Activated naive CD4-positive, alpha-beta T cell treated with anti-CD3 and anti-CD28 coated beads, Interleukin-2, amount 50 U/mL, for 24 hours (primary cell): ENCODE measurements at regions not wholly inside any gene's neighbourhood (a gene's known extent, or its start where the extent isn't known, plus 50 kb on each side); places are given as distances from the start of the nearest gene placed in this dataset.

Experiments
- H3K27ac Mint-ChIP-seq: one replicate; pipeline ENCODE4 v1.8.0; 2021; ENCODE audit warnings: mild to moderate bottlenecking, mixed read lengths
- H3K27me3 Mint-ChIP-seq: one replicate; pipeline ENCODE4 v1.8.0; 2021; ENCODE audit warnings: mixed read lengths
- H3K36me3 Mint-ChIP-seq: one replicate; pipeline ENCODE4 v1.8.0; 2021; ENCODE audit warnings: mixed read lengths
- H3K4me1 Mint-ChIP-seq: one replicate; pipeline ENCODE4 v1.8.0; 2021; ENCODE audit warnings: mixed read lengths
- H3K4me3 Mint-ChIP-seq: one replicate; pipeline ENCODE4 v1.8.0; 2021; ENCODE audit warnings: mild to moderate bottlenecking, mixed read lengths
- H3K9me3 Mint-ChIP-seq: one replicate; pipeline ENCODE4 v1.8.0; 2021; ENCODE audit warnings: mixed read lengths

- no peaks in the 10 kb centered on the region for H3K36me3 Mint-ChIP-seq
- peaks cover 11% of the 10 kb centered on the region for H3K9me3 Mint-ChIP-seq
- H3K4me1 Mint-ChIP-seq: no peaks in the 10 kb centered on the region
- H3K27me3 Mint-ChIP-seq: no peaks in the 10 kb centered on the region
- H3K4me3 Mint-ChIP-seq: no peak overlapping the region
- no peak overlapping the region for H3K27ac Mint-ChIP-seq
Observed at GRCh38 chr19:28290963-28291657, 921.8 kb downstream of the UQCRFS1 start.

GRCh38 chr19:28289295-28290063 lies 923.5 kb downstream of the UQCRFS1 start:
- Mint-ChIP-seq H3K4me3 (no peak overlapping the region), H3K27me3 (peaks cover 3% of the 10 kb centered on the region), H3K4me1 (no peaks in the 10 kb centered on the region), H3K36me3 (no peaks in the 10 kb centered on the region), H3K27ac (no peak overlapping the region), H3K9me3 (peaks cover 9% of the 10 kb centered on the region)

GRCh38 chr19:28288572-28289264 lies 924.2 kb downstream of the UQCRFS1 start:
- no peaks in the 10 kb centered on the region for H3K4me1 Mint-ChIP-seq
- no peaks in the 10 kb centered on the region for H3K36me3 Mint-ChIP-seq
- H3K27me3 Mint-ChIP-seq: peaks cover 5% of the 10 kb centered on the region
- no peak overlapping the region for H3K27ac Mint-ChIP-seq
- no peak overlapping the region for H3K4me3 Mint-ChIP-seq
- H3K9me3 Mint-ChIP-seq: peaks cover 9% of the 10 kb centered on the region

- H3K27me3 Mint-ChIP-seq: peaks cover 6% of the 10 kb centered on the region
- H3K27ac Mint-ChIP-seq: no peak overlapping the region
- no peaks in the 10 kb centered on the region for H3K4me1 Mint-ChIP-seq
- H3K9me3 Mint-ChIP-seq: peaks cover 9% of the 10 kb centered on the region
- H3K4me3 Mint-ChIP-seq: no peak overlapping the region
- no peaks in the 10 kb centered on the region for H3K36me3 Mint-ChIP-seq
Observed at GRCh38 chr19:28285917-28286316, 927.0 kb downstream of the UQCRFS1 start.

DNA sequence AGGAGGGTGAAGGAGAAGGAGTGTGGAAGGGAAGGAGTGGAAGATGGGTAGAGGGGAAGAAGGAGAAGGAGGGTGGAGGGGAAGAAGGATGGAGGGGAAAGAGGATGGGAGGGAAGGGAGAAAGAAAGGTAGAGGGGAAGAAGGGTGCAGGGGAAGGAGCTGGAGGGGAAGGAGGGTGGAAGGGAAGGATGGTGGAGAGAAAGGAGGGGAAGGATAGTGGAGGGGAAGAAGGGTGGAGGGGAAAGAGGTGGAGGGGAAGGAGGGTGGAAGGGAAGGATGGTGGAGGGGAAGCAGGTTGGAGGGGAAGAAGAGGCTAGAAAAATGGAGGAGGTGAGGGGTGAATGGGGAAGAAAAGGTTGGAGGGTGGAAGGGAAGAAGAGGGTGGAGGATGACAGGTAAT lies 927.9 kb downstream of the UQCRFS1 start:
- H3K36me3 Mint-ChIP-seq: no peaks in the 10 kb centered on the region
- peaks cover 9% of the 10 kb centered on the region for H3K9me3 Mint-ChIP-seq
- peaks cover 6% of the 10 kb centered on the region for H3K27me3 Mint-ChIP-seq
- H3K27ac Mint-ChIP-seq: no peak overlapping the region
- no peaks in the 10 kb centered on the region for H3K4me1 Mint-ChIP-seq
- H3K4me3 Mint-ChIP-seq: no peak overlapping the region

DNA sequence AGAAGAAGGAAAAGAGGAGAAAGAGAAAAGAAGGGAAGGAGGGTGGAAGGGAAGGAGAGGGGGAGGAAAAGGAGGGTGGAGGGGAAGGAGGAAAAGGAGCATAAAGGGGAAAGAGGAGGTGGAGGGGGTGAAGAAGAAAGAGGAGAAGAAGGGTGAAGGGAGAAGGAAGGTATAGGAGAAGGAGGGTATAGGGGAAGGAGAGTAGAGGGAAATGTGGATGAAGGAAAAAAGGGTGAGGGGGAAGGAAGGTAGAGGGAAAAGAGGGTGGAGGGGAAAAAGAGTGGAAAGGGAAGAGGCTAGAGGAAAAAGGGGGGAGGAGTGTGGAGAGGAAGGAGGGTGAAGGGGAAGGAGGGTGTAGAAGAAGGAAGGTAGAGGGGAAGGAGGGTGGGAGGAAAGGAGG lies 928.6 kb downstream of the UQCRFS1 start:
- Mint-ChIP-seq H3K4me1 (no peaks in the 10 kb centered on the region), H3K27me3 (peaks cover 6% of the 10 kb centered on the region), H3K27ac (no peak overlapping the region), H3K36me3 (no peaks in the 10 kb centered on the region), H3K4me3 (no peak overlapping the region), H3K9me3 (peaks cover 9% of the 10 kb centered on the region)

GRCh38 chr19:28283592-28283991 lies 929.4 kb downstream of the UQCRFS1 start:
- Mint-ChIP-seq H3K27me3 (peaks cover 6% of the 10 kb centered on the region), H3K27ac (no peak overlapping the region), H3K4me3 (no peak overlapping the region), H3K4me1 (no peaks in the 10 kb centered on the region), H3K36me3 (no peaks in the 10 kb centered on the region), H3K9me3 (peaks cover 9% of the 10 kb centered on the region)

DNA sequence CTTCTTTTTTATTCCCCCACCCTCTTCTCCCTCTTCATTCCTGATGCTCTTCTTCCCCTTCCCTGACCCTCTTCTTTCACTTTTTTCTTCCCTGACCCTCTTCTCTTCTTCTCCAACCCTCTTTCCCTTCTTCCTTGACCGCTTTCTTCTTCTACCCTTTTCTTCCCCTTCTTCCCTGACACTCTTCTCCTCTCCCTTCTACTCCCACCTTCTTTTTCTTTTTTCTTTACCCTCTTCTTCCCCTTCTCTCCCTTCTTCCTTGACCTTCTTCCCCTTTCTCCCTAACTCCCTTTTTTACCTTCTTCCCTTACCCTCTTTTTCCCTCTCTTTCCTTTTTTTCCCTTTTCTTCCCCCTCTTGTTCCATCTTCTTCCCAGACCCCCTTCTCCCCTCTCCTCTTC lies 931.3 kb downstream of the UQCRFS1 start:
- H3K9me3 Mint-ChIP-seq: peaks cover 9% of the 10 kb centered on the region
- peaks cover 6% of the 10 kb centered on the region for H3K27me3 Mint-ChIP-seq
- H3K27ac Mint-ChIP-seq: no peak overlapping the region
- H3K36me3 Mint-ChIP-seq: no peaks in the 10 kb centered on the region
- H3K4me3 Mint-ChIP-seq: no peak overlapping the region
- no peaks in the 10 kb centered on the region for H3K4me1 Mint-ChIP-seq

- Mint-ChIP-seq H3K4me1 (no peaks in the 10 kb centered on the region), H3K9me3 (peaks cover 15% of the 10 kb centered on the region), H3K36me3 (no peaks in the 10 kb centered on the region), H3K4me3 (no peak overlapping the region), H3K27ac (no peak overlapping the region), H3K27me3 (no peaks in the 10 kb centered on the region)
Observed at GRCh38 chr19:28264556-28264955, 948.4 kb downstream of the UQCRFS1 start.

DNA sequence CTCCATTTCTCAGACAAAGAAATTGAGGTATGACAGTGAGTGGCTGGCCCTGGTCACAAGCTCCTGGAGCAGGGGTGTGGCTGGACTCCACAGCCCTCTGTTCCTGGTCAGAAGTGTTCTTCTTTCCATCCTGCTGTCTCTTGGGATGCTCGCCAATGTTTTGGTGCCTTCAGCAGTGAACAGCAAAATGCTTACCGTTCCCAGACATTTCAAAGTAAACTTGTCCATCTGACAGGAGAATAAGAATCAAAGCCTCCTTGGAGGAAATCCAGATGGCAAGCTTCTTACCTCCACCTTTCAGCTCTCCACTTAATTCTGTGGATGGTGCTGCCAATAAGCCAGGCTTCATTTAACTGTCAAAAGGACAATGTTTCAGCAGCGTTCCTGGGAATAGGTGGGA lies 954.1 kb downstream of the UQCRFS1 start:
- H3K9me3 Mint-ChIP-seq: peaks cover 8% of the 10 kb centered on the region
- no peaks in the 10 kb centered on the region for H3K27me3 Mint-ChIP-seq
- H3K4me3 Mint-ChIP-seq: no peak overlapping the region
- H3K27ac Mint-ChIP-seq: no peak overlapping the region
- H3K4me1 Mint-ChIP-seq: no peaks in the 10 kb centered on the region
- H3K36me3 Mint-ChIP-seq: no peaks in the 10 kb centered on the region

- no peaks in the 10 kb centered on the region for H3K27me3 Mint-ChIP-seq
- peaks cover 4% of the 10 kb centered on the region for H3K9me3 Mint-ChIP-seq
- no peak overlapping the region for H3K27ac Mint-ChIP-seq
- no peaks in the 10 kb centered on the region for H3K36me3 Mint-ChIP-seq
- no peaks in the 10 kb centered on the region for H3K4me1 Mint-ChIP-seq
- H3K4me3 Mint-ChIP-seq: no peak overlapping the region
Observed at GRCh38 chr19:28257396-28257795, 955.6 kb downstream of the UQCRFS1 start.

GRCh38 chr19:28247243-28247642 lies 965.7 kb downstream of the UQCRFS1 start:
- Mint-ChIP-seq H3K27me3 (no peaks in the 10 kb centered on the region), H3K27ac (no peak overlapping the region), H3K36me3 (no peaks in the 10 kb centered on the region), H3K9me3 (no peaks in the 10 kb centered on the region), H3K4me1 (no peaks in the 10 kb centered on the region), H3K4me3 (no peak overlapping the region)

- Mint-ChIP-seq H3K9me3 (no peaks in the 10 kb centered on the region), H3K4me1 (no peaks in the 10 kb centered on the region), H3K36me3 (no peaks in the 10 kb centered on the region), H3K27me3 (no peaks in the 10 kb centered on the region), H3K27ac (no peak overlapping the region), H3K4me3 (no peak overlapping the region)
Observed at GRCh38 chr19:28245937-28246336, 967.0 kb downstream of the UQCRFS1 start.

GRCh38 chr19:28244966-28245365 lies 968.0 kb downstream of the UQCRFS1 start:
- Mint-ChIP-seq H3K27ac (no peak overlapping the region), H3K4me1 (no peaks in the 10 kb centered on the region), H3K27me3 (no peaks in the 10 kb centered on the region), H3K4me3 (no peak overlapping the region), H3K36me3 (no peaks in the 10 kb centered on the region), H3K9me3 (no peaks in the 10 kb centered on the region)

DNA sequence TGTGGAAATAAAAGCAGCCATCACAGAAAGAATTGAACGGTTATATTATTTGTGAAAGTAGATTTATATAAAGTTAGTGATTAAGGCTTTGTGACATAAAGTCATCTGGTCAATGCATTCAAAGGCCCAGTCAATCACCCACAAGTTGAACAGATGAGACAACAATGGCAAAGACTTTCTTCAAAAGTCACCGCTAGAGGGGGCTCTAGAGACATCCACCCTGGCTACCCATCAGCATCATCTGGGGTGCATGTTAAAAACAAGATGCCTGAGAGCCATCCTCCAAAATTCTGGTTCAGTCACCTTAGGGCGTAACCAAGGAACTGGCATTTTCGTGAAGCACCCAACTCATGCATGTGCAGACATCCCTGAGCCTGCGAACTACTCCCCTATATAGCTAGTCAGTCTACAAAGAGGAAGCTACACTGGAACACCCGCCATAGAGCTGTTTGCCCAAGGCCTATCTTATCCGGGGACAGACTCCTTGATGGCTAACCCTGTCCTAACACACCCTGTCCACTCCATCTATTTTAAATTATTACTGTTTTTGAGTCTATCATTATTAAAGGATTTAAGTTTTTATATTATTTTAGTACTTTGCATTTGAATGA lies 970.5 kb downstream of the UQCRFS1 start:
- Mint-ChIP-seq H3K4me1 (no peaks in the 10 kb centered on the region), H3K9me3 (no peaks in the 10 kb centered on the region), H3K27ac (no peak overlapping the region), H3K4me3 (no peak overlapping the region), H3K36me3 (no peaks in the 10 kb centered on the region), H3K27me3 (no peaks in the 10 kb centered on the region)

GRCh38 chr19:28239270-28239669 lies 973.7 kb downstream of the UQCRFS1 start:
- Mint-ChIP-seq H3K36me3 (no peaks in the 10 kb centered on the region), H3K4me3 (no peak overlapping the region), H3K27ac (no peak overlapping the region), H3K9me3 (no peaks in the 10 kb centered on the region), H3K4me1 (no peaks in the 10 kb centered on the region), H3K27me3 (no peaks in the 10 kb centered on the region)
